H1 (cell line): ENCODE measurements at regions not wholly inside any gene's neighbourhood (a gene's known extent, or its start where the extent isn't known, plus 50 kb on each side); places are given as distances from the start of the nearest gene placed in this dataset.

Experiments used
- CREB1 ChIP-seq: IDR thresholded peaks from 2 replicates; pipeline ENCODE4 v1.6.1; 2012; ENCODE audit warnings: inconsistent platforms
- EGR1 ChIP-seq: IDR thresholded peaks from 2 replicates; pipeline ENCODE4 v1.6.1; 2011; ENCODE audit warnings: low read depth, low read length, borderline replicate concordance
- EP300 ChIP-seq, 2 experiments: IDR thresholded peaks; 1 replicate in 1 of 2; 2 replicates in 1 of 2; pipeline ENCODE4 v1.6.1; 2011 to 2012; ENCODE audit warnings: low read depth in 2 of 2, low read length in 2 of 2, mild to moderate bottlenecking in 2 of 2, borderline replicate concordance in 1 of 2, inconsistent platforms in 1 of 2, moderate library complexity in 1 of 2
- KDM5A ChIP-seq: fragments of 200-600 bp; IDR thresholded peaks from 2 replicates; pipeline ENCODE4 v1.7.1; 2012; ENCODE audit warnings: mild to moderate bottlenecking, low read length, inconsistent platforms, mixed read lengths
- POLR2A ChIP-seq, 2 experiments: IDR thresholded peaks; 1 replicate in 1 of 2; 2 replicates in 1 of 2; pipeline ENCODE4 v1.6.1; 2011; ENCODE audit warnings: low read depth in 2 of 2, low read length in 2 of 2, mild to moderate bottlenecking in 2 of 2; ENCODE audit errors: control extremely low read depth in 1 of 2
- RAD21 ChIP-seq, 2 experiments: IDR thresholded peaks in 1 of 2; conservative IDR thresholded peaks in 1 of 2; 2 replicates each; pipeline ENCODE4 v1.6.1; 2011; ENCODE audit warnings: low read depth in 2 of 2, low read length in 2 of 2, improper control_type of control experiment in 1 of 2, inconsistent platforms in 1 of 2, mild to moderate bottlenecking in 1 of 2, moderate library complexity in 1 of 2
- SP4 ChIP-seq: IDR thresholded peaks from 2 replicates; pipeline ENCODE4 v1.6.1; 2012; ENCODE audit warnings: low read length, inconsistent platforms

DNA sequence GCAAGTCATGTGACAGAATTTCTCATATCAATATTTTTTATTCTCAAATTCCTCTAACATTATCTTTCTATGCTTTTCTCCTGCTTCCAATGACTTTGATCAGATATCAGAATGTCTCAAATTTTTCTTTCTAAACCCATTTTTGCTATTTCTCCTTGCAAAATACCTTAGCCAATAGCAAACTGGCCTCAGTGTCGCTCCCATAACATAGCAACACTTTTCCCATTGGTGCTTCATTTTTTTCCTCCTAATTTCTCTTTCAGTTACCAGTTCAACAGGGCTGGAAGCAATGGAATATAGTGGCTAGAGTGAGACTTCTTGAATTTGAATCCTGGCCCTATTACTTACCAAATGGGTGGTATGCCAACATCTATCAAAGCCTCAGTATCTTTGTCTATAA, 1091.6 kb downstream of the C4orf33 start (continued):
- no peak for TF ChIP-seq EGR1
- TF ChIP-seq EP300 (IDR thresholded peaks at IDR 0.05; ENCODE audit: borderline replicate concordance in 1 of 2, low read depth in 2 of 2, low read length in 2 of 2), result no peak
- TF ChIP-seq CREB1, result no peak
- no peak for TF ChIP-seq KDM5A
- no peak for TF ChIP-seq SP4
- TF ChIP-seq RAD21 (IDR thresholded peaks at IDR 0.05 in 1 of 2, conservative IDR thresholded peaks at IDR 0.05 in 1 of 2; ENCODE audit: low read depth in 2 of 2, low read length in 2 of 2), result no peak
- TF ChIP-seq POLR2A (IDR thresholded peaks at IDR 0.05; ENCODE audit: control extremely low read depth in 1 of 2, low read depth in 2 of 2, low read length in 2 of 2), result no peak
